Activated CD8-positive, alpha-beta T cell treated with anti-CD3 and anti-CD28 coated beads for 36 hours (primary cell): ENCODE measurements at regions not wholly inside any gene's neighbourhood (a gene's known extent, or its start where the extent isn't known, plus 50 kb on each side); places are given as distances from the start of the nearest gene placed in this dataset.

Experiments used
- ATAC-seq: fragments of 200-7000 bp; cut with Tn5 transposase; one replicate; pipeline ENCODE4 v1.10.0; 2021; ENCODE audit warnings: mild to moderate bottlenecking, moderate library complexity
- CTCF ChIA-PET: fragments of 350-600 bp; sonication (Branson Sonifier 250); formaldehyde crosslinking; loops from one replicate; lab custom pipeline; 2021; ENCODE audit warnings: antibody characterized with exemption; lab: Charles Lee
- POLR2A ChIA-PET: fragments of 350-600 bp; sonication (Branson Sonifier 250); formaldehyde crosslinking; loops from one replicate; lab custom pipeline; 2021; ENCODE audit warnings: antibody characterized with exemption; lab: Charles Lee
- DNase-seq: peaks from one replicate; pipeline ENCODE4 v3.0.0-alpha.2; 2020
- H3K27ac Mint-ChIP-seq: one replicate; pipeline ENCODE4 v1.8.0; 2021; ENCODE audit warnings: mild to moderate bottlenecking, mixed read lengths
- H3K27me3 Mint-ChIP-seq: one replicate; pipeline ENCODE4 v1.8.0; 2021; ENCODE audit warnings: mixed read lengths
- H3K36me3 Mint-ChIP-seq: one replicate; pipeline ENCODE4 v1.8.0; 2021; ENCODE audit warnings: low read depth, mixed read lengths
- H3K4me1 Mint-ChIP-seq: one replicate; pipeline ENCODE4 v1.8.0; 2021; ENCODE audit warnings: low read depth, mixed read lengths
- H3K4me3 Mint-ChIP-seq: one replicate; pipeline ENCODE4 v1.8.0; 2021; ENCODE audit warnings: mild to moderate bottlenecking, moderate library complexity, mixed read lengths
- H3K9me3 Mint-ChIP-seq: one replicate; pipeline ENCODE4 v1.8.0; 2021; ENCODE audit warnings: mixed read lengths
- intact Hi-C: fragments of 100-400 bp; cut with micrococcal nuclease; formaldehyde crosslinking; loops from one replicate; pipeline ENCODE4 v1.10.0; 2022
- TF ChIP-seq, protein P1 (sequence below): fragments of 200-600 bp; IDR thresholded peaks from one replicate; pipeline ENCODE4 v1.8.0; 2022; ENCODE audit warnings: antibody characterized with exemption, mild to moderate bottlenecking

DNA sequence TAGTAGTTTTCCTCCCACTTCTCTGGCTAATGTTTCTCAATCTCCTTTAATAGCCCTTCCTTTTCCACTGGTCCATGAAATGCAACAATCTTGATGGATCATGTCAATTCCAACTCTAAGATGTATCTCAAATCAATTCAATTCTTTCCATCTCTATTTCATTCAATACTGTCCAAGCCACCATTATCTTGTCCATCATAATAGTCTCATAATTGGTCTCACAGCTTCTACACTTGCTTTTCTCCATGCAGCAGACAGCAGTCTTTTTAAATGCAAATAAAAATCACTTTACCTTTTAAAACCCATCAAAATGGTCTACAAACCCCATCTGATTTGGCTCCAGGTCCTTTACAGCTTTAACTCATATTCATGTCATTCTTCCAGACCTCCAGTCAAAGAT, 226.6 kb downstream of the EPHA4 start:
- Mint-ChIP-seq H3K9me3 (no peaks in the 10 kb centered on the region), H3K4me1 (no peaks in the 10 kb centered on the region), H3K4me3 (no peak overlapping the region), H3K36me3 (no peaks in the 10 kb centered on the region), H3K27ac (no peak overlapping the region), H3K27me3 (peaks cover 2% of the 10 kb centered on the region)
- ChIA-PET CTCF (no interaction called here), POLR2A (no interaction called here)
- intact Hi-C loops, result no loop called here
- DNase-seq, result no peak
- no peak for ATAC-seq
- TF ChIP-seq, protein P1, sequence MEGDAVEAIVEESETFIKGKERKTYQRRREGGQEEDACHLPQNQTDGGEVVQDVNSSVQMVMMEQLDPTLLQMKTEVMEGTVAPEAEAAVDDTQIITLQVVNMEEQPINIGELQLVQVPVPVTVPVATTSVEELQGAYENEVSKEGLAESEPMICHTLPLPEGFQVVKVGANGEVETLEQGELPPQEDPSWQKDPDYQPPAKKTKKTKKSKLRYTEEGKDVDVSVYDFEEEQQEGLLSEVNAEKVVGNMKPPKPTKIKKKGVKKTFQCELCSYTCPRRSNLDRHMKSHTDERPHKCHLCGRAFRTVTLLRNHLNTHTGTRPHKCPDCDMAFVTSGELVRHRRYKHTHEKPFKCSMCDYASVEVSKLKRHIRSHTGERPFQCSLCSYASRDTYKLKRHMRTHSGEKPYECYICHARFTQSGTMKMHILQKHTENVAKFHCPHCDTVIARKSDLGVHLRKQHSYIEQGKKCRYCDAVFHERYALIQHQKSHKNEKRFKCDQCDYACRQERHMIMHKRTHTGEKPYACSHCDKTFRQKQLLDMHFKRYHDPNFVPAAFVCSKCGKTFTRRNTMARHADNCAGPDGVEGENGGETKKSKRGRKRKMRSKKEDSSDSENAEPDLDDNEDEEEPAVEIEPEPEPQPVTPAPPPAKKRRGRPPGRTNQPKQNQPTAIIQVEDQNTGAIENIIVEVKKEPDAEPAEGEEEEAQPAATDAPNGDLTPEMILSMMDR, result no peak

DNA sequence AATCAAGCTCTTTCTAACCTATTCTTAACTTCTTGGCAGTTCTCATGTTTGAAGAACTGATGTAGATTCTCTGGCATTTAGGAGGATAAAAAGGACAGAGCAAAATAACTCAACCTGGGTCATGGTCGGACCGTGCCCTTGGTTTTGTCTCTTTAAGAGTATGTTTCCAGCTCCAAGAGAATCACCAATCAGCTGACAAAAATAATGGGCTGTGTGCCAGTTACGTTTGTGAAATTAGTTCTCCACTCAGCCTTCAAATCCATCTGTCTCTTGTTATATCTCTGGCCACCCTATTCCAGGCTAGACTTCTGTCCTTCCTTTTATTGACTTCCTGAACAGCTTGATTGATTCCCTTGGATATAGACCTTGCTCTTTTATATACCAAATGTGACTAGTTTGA, 225.7 kb downstream of the EPHA4 start:
- ATAC-seq, result no peak
- TF ChIP-seq, protein P1, result no peak
- no peaks in the 10 kb centered on the region for H3K36me3 Mint-ChIP-seq
- H3K4me3 Mint-ChIP-seq, result no peak overlapping the region
- intact Hi-C loops, result no loop called here
- no peak for DNase-seq
- H3K27me3 Mint-ChIP-seq, result peaks cover 2% of the 10 kb centered on the region
- H3K27ac Mint-ChIP-seq, result no peak overlapping the region
- ChIA-PET CTCF (no interaction called here), POLR2A (no interaction called here)
- H3K4me1 Mint-ChIP-seq, result no peaks in the 10 kb centered on the region
- H3K9me3 Mint-ChIP-seq, result no peaks in the 10 kb centered on the region

DNA sequence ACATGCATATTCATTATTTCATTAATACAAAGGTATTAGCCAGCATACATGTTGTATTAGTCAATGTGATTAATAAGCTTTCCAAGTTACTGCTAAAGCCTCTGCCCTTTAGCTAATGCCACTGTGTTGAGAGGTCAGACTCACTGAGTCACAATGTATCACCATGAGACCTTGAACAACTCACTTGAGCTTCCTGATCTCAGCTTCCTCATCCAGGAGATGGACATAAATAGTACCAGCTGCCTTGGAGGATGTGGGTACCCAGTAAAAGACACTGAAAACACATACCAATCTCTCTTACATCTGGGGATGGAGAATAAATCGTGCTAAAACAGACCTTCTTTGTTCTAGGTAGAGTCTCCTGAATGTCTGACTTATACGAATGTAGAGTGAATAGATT, 224.6 kb downstream of the EPHA4 start:
- no peak for DNase-seq
- no peak for ATAC-seq
- intact Hi-C loops, result no loop called here
- Mint-ChIP-seq H3K36me3 (no peaks in the 10 kb centered on the region), H3K4me1 (no peaks in the 10 kb centered on the region), H3K27ac (no peak overlapping the region), H3K27me3 (peaks cover 2% of the 10 kb centered on the region), H3K9me3 (no peaks in the 10 kb centered on the region), H3K4me3 (no peak overlapping the region)
- ChIA-PET POLR2A (no interaction called here), CTCF (no interaction called here)
- TF ChIP-seq, protein P1, result no peak

DNA sequence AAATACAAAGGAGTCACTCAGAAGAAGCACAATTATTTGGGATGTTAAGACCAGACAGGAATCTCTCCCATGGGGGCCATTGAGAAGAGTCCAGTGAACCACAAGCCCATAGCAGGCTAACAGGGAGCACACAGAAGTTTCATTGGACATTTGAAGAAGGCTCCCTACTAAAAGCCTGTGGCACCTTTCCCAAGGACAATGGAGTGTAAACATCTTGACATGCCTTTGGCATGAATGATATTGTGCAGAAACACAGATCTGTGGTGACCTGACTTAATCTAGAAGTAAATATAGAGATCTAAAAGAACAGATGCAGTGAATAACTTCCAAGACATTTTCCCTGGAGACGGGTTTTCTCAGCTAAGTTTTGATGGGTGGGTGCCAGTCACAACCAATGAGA, 221.5 kb downstream of the EPHA4 start:
- Mint-ChIP-seq H3K9me3 (no peaks in the 10 kb centered on the region), H3K27me3 (peaks cover 2% of the 10 kb centered on the region), H3K4me1 (no peaks in the 10 kb centered on the region), H3K27ac (no peak overlapping the region), H3K36me3 (no peaks in the 10 kb centered on the region), H3K4me3 (no peak overlapping the region)
- ATAC-seq (no peak), DNase-seq (no peak)
- TF ChIP-seq, protein P1, result no peak
- ChIA-PET POLR2A (no interaction called here), CTCF (no interaction called here)
- intact Hi-C loops, result no loop called here

DNA sequence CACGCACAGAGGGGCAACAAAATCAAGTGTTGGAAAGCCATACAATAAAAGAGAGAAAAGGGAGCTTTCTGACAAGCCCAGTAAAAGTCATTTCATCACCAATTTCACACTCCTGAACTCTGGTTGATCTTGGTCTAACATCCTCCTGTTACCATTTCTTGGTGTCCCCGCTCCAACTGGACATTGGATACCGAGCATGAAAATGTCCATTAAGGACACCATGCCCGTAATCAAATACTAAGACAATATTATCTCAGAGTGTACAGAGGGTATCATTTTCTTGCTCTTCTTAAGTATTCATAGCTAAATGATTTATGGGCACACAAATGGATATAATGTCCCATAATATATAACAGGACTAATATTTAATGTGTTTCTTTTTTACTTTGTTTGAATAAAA, 218.9 kb downstream of the EPHA4 start:
- peaks cover 2% of the 10 kb centered on the region for H3K27me3 Mint-ChIP-seq
- no peaks in the 10 kb centered on the region for H3K9me3 Mint-ChIP-seq
- ChIA-PET CTCF (no interaction called here), POLR2A (no interaction called here)
- no peaks in the 10 kb centered on the region for H3K4me1 Mint-ChIP-seq
- intact Hi-C loops, result no loop called here
- no peak for DNase-seq
- no peak for ATAC-seq
- H3K4me3 Mint-ChIP-seq, result no peak overlapping the region
- no peaks in the 10 kb centered on the region for H3K36me3 Mint-ChIP-seq
- H3K27ac Mint-ChIP-seq, result no peak overlapping the region
- TF ChIP-seq, protein P1, result no peak
